ENCODE measurements at regions not wholly inside any gene's neighbourhood (a gene's known extent, or its start where the extent isn't known, plus 50 kb on each side); places are given as distances from the start of the nearest gene placed in this dataset.

- Histone ChIP-seq H3K4me1 (ENCODE audit: control insufficient read depth, insufficient read depth, low read length, unreplicated experiment) (no peaks in the 10 kb centered on the region), H3K79me2 (ENCODE audit: control insufficient read depth, insufficient read depth, low read length, unreplicated experiment) (no peaks in the 10 kb centered on the region), H3K27ac (ENCODE audit: low read depth, low read length) (no peak overlapping the region), H3K4me3 (ENCODE audit: low read depth, low read length) (no peak overlapping the region), H2AFZ (ENCODE audit: low read length, unreplicated experiment) (no peak overlapping the region), H3K27me3 (ENCODE audit: insufficient read depth, low read length) (no peaks in the 10 kb centered on the region), H3K36me3 (ENCODE audit: insufficient read depth, low read length) (no peaks in the 10 kb centered on the region)
Observed at GRCh38 chr18:78292618-78293380, 686.8 kb upstream of the SALL3 start.

- Histone ChIP-seq H3K79me2 (ENCODE audit: control insufficient read depth, insufficient read depth, low read length, unreplicated experiment) (no peaks in the 10 kb centered on the region), H3K27me3 (ENCODE audit: insufficient read depth, low read length) (no peaks in the 10 kb centered on the region), H3K27ac (ENCODE audit: low read depth, low read length) (no peak overlapping the region), H3K4me3 (ENCODE audit: low read depth, low read length) (no peak overlapping the region), H3K4me1 (ENCODE audit: control insufficient read depth, insufficient read depth, low read length, unreplicated experiment) (no peaks in the 10 kb centered on the region), H3K36me3 (ENCODE audit: insufficient read depth, low read length) (no peaks in the 10 kb centered on the region), H2AFZ (ENCODE audit: low read length, unreplicated experiment) (no peak overlapping the region)
Observed at GRCh38 chr18:78293540-78293939, 686.1 kb upstream of the SALL3 start.

GRCh38 chr18:78293940-78294541 is 685.6 kb upstream of the SALL3 start:
- Histone ChIP-seq H3K4me3 (ENCODE audit: low read depth, low read length) (no peak overlapping the region), H3K27me3 (ENCODE audit: insufficient read depth, low read length) (no peaks in the 10 kb centered on the region), H3K27ac (ENCODE audit: low read depth, low read length) (no peak overlapping the region), H3K4me1 (ENCODE audit: control insufficient read depth, insufficient read depth, low read length, unreplicated experiment) (no peaks in the 10 kb centered on the region), H3K36me3 (ENCODE audit: insufficient read depth, low read length) (no peaks in the 10 kb centered on the region), H2AFZ (ENCODE audit: low read length, unreplicated experiment) (no peak overlapping the region), H3K79me2 (ENCODE audit: control insufficient read depth, insufficient read depth, low read length, unreplicated experiment) (no peaks in the 10 kb centered on the region)

GRCh38 chr18:78295262-78295661 is 684.4 kb upstream of the SALL3 start:
- Histone ChIP-seq H3K27me3 (ENCODE audit: insufficient read depth, low read length) (no peaks in the 10 kb centered on the region), H3K27ac (ENCODE audit: low read depth, low read length) (no peak overlapping the region), H2AFZ (ENCODE audit: low read length, unreplicated experiment) (no peak overlapping the region), H3K36me3 (ENCODE audit: insufficient read depth, low read length) (no peaks in the 10 kb centered on the region), H3K79me2 (ENCODE audit: control insufficient read depth, insufficient read depth, low read length, unreplicated experiment) (no peaks in the 10 kb centered on the region), H3K4me1 (ENCODE audit: control insufficient read depth, insufficient read depth, low read length, unreplicated experiment) (no peaks in the 10 kb centered on the region), H3K4me3 (ENCODE audit: low read depth, low read length) (no peak overlapping the region)

- H3K4me1 ChIP-seq (ENCODE audit: control insufficient read depth, insufficient read depth, low read length, unreplicated experiment) = no peaks in the 10 kb centered on the region
Observed at GRCh38 chr18:78296166-78296565, 683.5 kb upstream of the SALL3 start.

GRCh38 chr18:78297048-78297447 is 682.6 kb upstream of the SALL3 start:
- H3K79me2 ChIP-seq (ENCODE audit: control insufficient read depth, insufficient read depth, low read length, unreplicated experiment) = no peaks in the 10 kb centered on the region
- no peaks in the 10 kb centered on the region for H3K27me3 ChIP-seq (ENCODE audit: insufficient read depth, low read length)
- H3K4me1 ChIP-seq (ENCODE audit: control insufficient read depth, insufficient read depth, low read length, unreplicated experiment) = no peaks in the 10 kb centered on the region
- H3K4me3 ChIP-seq (ENCODE audit: low read depth, low read length) = no peak overlapping the region
- H3K27ac ChIP-seq (ENCODE audit: low read depth, low read length) = no peak overlapping the region
- no peak overlapping the region for H2AFZ ChIP-seq (ENCODE audit: low read length, unreplicated experiment)
- H3K36me3 ChIP-seq (ENCODE audit: insufficient read depth, low read length) = no peaks in the 10 kb centered on the region

More at GRCh38 chr18:78296166-78296565, 683.5 kb upstream of the SALL3 start:
- Histone ChIP-seq H3K4me3 (ENCODE audit: low read depth, low read length) (no peak overlapping the region), H2AFZ (ENCODE audit: low read length, unreplicated experiment) (no peak overlapping the region), H3K27ac (ENCODE audit: low read depth, low read length) (no peak overlapping the region), H3K79me2 (ENCODE audit: control insufficient read depth, insufficient read depth, low read length, unreplicated experiment) (no peaks in the 10 kb centered on the region), H3K27me3 (ENCODE audit: insufficient read depth, low read length) (no peaks in the 10 kb centered on the region), H3K36me3 (ENCODE audit: insufficient read depth, low read length) (no peaks in the 10 kb centered on the region)

- Histone ChIP-seq H3K4me3 (ENCODE audit: low read depth, low read length) (no peak overlapping the region), H3K79me2 (ENCODE audit: control insufficient read depth, insufficient read depth, low read length, unreplicated experiment) (no peaks in the 10 kb centered on the region), H3K4me1 (ENCODE audit: control insufficient read depth, insufficient read depth, low read length, unreplicated experiment) (no peaks in the 10 kb centered on the region), H3K27me3 (ENCODE audit: insufficient read depth, low read length) (no peaks in the 10 kb centered on the region), H2AFZ (ENCODE audit: low read length, unreplicated experiment) (no peak overlapping the region), H3K27ac (ENCODE audit: low read depth, low read length) (no peak overlapping the region), H3K36me3 (ENCODE audit: insufficient read depth, low read length) (no peaks in the 10 kb centered on the region)
Observed at GRCh38 chr18:78303519-78304191, 676.0 kb upstream of the SALL3 start.

- Histone ChIP-seq H3K4me3 (ENCODE audit: low read depth, low read length) (no peak overlapping the region), H3K4me1 (ENCODE audit: control insufficient read depth, insufficient read depth, low read length, unreplicated experiment) (no peaks in the 10 kb centered on the region), H3K79me2 (ENCODE audit: control insufficient read depth, insufficient read depth, low read length, unreplicated experiment) (no peaks in the 10 kb centered on the region), H3K36me3 (ENCODE audit: insufficient read depth, low read length) (no peaks in the 10 kb centered on the region), H3K27ac (ENCODE audit: low read depth, low read length) (no peak overlapping the region), H2AFZ (ENCODE audit: low read length, unreplicated experiment) (no peak overlapping the region), H3K27me3 (ENCODE audit: insufficient read depth, low read length) (no peaks in the 10 kb centered on the region)
Observed at GRCh38 chr18:78304192-78305164, 675.1 kb upstream of the SALL3 start.

GRCh38 chr18:78305789-78306188 is 673.8 kb upstream of the SALL3 start:
- H3K4me1 ChIP-seq (ENCODE audit: control insufficient read depth, insufficient read depth, low read length, unreplicated experiment) = no peaks in the 10 kb centered on the region
- no peaks in the 10 kb centered on the region for H3K27me3 ChIP-seq (ENCODE audit: insufficient read depth, low read length)
- no peak overlapping the region for H3K27ac ChIP-seq (ENCODE audit: low read depth, low read length)
- no peaks in the 10 kb centered on the region for H3K79me2 ChIP-seq (ENCODE audit: control insufficient read depth, insufficient read depth, low read length, unreplicated experiment)
- H3K4me3 ChIP-seq (ENCODE audit: low read depth, low read length) = no peak overlapping the region
- H3K36me3 ChIP-seq (ENCODE audit: insufficient read depth, low read length) = no peaks in the 10 kb centered on the region
- H2AFZ ChIP-seq (ENCODE audit: low read length, unreplicated experiment) = no peak overlapping the region

- H3K27ac ChIP-seq (ENCODE audit: low read depth, low read length) = no peak overlapping the region
- no peaks in the 10 kb centered on the region for H3K27me3 ChIP-seq (ENCODE audit: insufficient read depth, low read length)
- H3K4me3 ChIP-seq (ENCODE audit: low read depth, low read length) = no peak overlapping the region
- H2AFZ ChIP-seq (ENCODE audit: low read length, unreplicated experiment) = no peak overlapping the region
- H3K36me3 ChIP-seq (ENCODE audit: insufficient read depth, low read length) = no peaks in the 10 kb centered on the region
- H3K79me2 ChIP-seq (ENCODE audit: control insufficient read depth, insufficient read depth, low read length, unreplicated experiment) = no peaks in the 10 kb centered on the region
- H3K4me1 ChIP-seq (ENCODE audit: control insufficient read depth, insufficient read depth, low read length, unreplicated experiment) = no peaks in the 10 kb centered on the region
Observed at GRCh38 chr18:78309307-78309706, 670.3 kb upstream of the SALL3 start.
